ENCODE measurements at regions not wholly inside any gene's neighbourhood (a gene's known extent, or its start where the extent isn't known, plus 50 kb on each side); places are given as distances from the start of the nearest gene placed in this dataset.

DNA sequence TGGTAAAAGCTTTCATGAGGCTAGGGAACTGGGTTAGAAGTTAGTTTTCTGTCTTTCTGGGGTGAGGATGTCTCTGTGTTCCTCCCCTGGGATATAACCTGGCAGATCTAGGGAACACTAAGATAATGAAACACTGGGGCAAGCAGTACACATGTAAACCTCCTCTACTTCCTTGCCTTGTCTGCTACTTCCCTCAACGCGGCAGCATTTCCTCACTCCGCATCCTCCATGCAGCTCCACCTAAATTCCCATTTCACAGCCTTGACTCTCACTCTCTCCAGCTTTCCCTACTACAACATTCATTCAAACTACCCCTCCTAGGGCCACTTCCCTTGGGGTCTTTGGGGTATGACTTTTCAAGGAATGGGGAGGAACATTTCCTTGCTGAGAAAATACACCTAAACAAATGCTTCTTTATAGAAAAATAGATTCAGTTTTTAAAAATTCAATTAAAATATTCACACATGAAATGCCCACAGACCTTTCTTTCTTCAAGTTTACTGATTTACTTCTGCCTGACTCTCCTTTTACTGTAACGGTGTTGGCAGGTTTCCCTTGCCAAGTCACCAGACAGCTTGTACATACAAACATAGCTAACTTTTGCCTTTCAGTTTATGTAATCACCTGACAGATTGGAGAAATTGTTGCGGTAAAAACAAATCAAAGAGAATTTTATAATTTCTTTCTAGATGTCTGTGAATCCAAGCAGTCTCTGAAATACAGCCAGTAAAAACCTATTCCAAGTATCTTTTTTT lies 90.1 kb downstream of the TNFSF18 start:
- TF ChIP-seq, protein P1, sequence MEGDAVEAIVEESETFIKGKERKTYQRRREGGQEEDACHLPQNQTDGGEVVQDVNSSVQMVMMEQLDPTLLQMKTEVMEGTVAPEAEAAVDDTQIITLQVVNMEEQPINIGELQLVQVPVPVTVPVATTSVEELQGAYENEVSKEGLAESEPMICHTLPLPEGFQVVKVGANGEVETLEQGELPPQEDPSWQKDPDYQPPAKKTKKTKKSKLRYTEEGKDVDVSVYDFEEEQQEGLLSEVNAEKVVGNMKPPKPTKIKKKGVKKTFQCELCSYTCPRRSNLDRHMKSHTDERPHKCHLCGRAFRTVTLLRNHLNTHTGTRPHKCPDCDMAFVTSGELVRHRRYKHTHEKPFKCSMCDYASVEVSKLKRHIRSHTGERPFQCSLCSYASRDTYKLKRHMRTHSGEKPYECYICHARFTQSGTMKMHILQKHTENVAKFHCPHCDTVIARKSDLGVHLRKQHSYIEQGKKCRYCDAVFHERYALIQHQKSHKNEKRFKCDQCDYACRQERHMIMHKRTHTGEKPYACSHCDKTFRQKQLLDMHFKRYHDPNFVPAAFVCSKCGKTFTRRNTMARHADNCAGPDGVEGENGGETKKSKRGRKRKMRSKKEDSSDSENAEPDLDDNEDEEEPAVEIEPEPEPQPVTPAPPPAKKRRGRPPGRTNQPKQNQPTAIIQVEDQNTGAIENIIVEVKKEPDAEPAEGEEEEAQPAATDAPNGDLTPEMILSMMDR (IDR thresholded peaks at IDR 0.05; ENCODE audit: low read length): no peak
- no peak for TF ChIP-seq EZH2phosphoT487 (IDR thresholded peaks at IDR 0.05; ENCODE audit: low read length)
- TF ChIP-seq EZH2 (optimal IDR thresholded peaks at IDR 0.05; ENCODE audit: low read depth, low read length): no peak
- no peaks in the 10 kb centered on the region for H3F3A ChIP-seq (ENCODE audit: insufficient read depth, low read length)
- H3K27me3 ChIP-seq (replicated peaks; ENCODE audit: insufficient read depth, low read length): no peaks in the 10 kb centered on the region
- H3K9ac ChIP-seq (ENCODE audit: low read length): no peak overlapping the region
- H3K27ac ChIP-seq (ENCODE audit: low read length): no peak overlapping the region
- no peak overlapping the region for H3K4me2 ChIP-seq (ENCODE audit: low read depth, low read length)
- no peaks in the 10 kb centered on the region for H3K9me3 ChIP-seq (replicated peaks; ENCODE audit: insufficient read depth, low read length)
- no peak overlapping the region for H3K4me3 ChIP-seq (ENCODE audit: low read length)
- no peaks in the 10 kb centered on the region for H3K4me1 ChIP-seq (ENCODE audit: low read length)
- H4K20me1 ChIP-seq (ENCODE audit: insufficient read depth, low read length): no peaks in the 10 kb centered on the region
- H3K79me2 ChIP-seq (ENCODE audit: low read length): no peaks in the 10 kb centered on the region
- no peaks in the 10 kb centered on the region for H3K9me2 ChIP-seq (replicated peaks; ENCODE audit: insufficient read depth, low read length)
- DNase-seq: no peak
- no peak overlapping the region for H2AFZ ChIP-seq (ENCODE audit: low read length)
- H3K36me3 ChIP-seq (replicated peaks; ENCODE audit: insufficient read depth, low read length): no peaks in the 10 kb centered on the region

- Histone ChIP-seq H3K27ac (ENCODE audit: low read length) (no peak overlapping the region), H3K9ac (ENCODE audit: low read length) (no peak overlapping the region), H3K79me2 (ENCODE audit: low read length) (no peaks in the 10 kb centered on the region), H3K36me3 (replicated peaks; ENCODE audit: insufficient read depth, low read length) (no peaks in the 10 kb centered on the region), H3K9me3 (replicated peaks; ENCODE audit: insufficient read depth, low read length) (no peaks in the 10 kb centered on the region), H4K20me1 (ENCODE audit: insufficient read depth, low read length) (no peaks in the 10 kb centered on the region), H3K9me2 (replicated peaks; ENCODE audit: insufficient read depth, low read length) (no peaks in the 10 kb centered on the region), H2AFZ (ENCODE audit: low read length) (no peak overlapping the region), H3K4me1 (ENCODE audit: low read length) (no peaks in the 10 kb centered on the region), H3K4me3 (ENCODE audit: low read length) (no peak overlapping the region), H3K27me3 (replicated peaks; ENCODE audit: insufficient read depth, low read length) (no peaks in the 10 kb centered on the region), H3K4me2 (ENCODE audit: low read depth, low read length) (no peak overlapping the region), H3F3A (ENCODE audit: insufficient read depth, low read length) (no peaks in the 10 kb centered on the region)
- TF ChIP-seq EZH2 (optimal IDR thresholded peaks at IDR 0.05; ENCODE audit: low read depth, low read length) (no peak), EZH2phosphoT487 (IDR thresholded peaks at IDR 0.05; ENCODE audit: low read length) (no peak)
- TF ChIP-seq, protein P1 (IDR thresholded peaks at IDR 0.05; ENCODE audit: low read length): no peak
- no peak for DNase-seq
Measured at GRCh38 chr1:172964864-172965263, 85.9 kb downstream of the TNFSF18 start.

DNA sequence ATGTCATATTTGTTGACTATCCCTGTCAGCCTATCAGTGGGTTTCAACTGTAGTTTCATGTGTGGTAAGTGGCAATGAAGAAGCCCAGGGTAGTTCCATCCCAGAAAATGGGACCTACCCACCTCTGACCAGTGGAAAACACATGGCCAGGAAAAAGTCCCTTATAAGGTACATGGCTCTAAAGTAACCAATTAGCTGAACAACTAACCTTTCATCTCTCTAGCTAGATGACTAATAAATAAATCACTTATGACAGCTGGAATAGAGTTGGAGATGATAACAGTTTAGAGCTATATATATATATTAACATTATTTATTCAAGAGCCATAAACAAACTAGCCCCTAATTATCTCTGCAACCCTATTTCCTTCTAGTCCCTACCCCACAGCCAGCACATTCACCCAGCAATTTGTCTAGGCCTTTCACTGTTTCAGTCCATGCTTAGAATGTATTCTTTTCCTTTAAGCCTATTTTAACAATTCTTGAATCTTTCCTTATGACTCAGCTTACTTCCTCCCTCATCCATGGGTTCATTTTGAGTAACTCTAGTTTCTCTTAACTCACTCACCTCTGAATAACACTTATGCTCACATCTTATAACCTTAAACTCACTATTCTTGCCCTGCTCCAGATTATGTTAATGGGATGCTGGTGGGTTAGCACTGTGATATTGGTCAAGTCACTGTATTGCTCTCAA lies 83.7 kb downstream of the TNFSF18 start:
- DNase-seq: no peak
- Histone ChIP-seq H2AFZ (ENCODE audit: low read length) (no peak overlapping the region), H3K36me3 (replicated peaks; ENCODE audit: insufficient read depth, low read length) (no peaks in the 10 kb centered on the region), H3K27me3 (replicated peaks; ENCODE audit: insufficient read depth, low read length) (no peaks in the 10 kb centered on the region), H3F3A (ENCODE audit: insufficient read depth, low read length) (no peaks in the 10 kb centered on the region), H3K9me3 (replicated peaks; ENCODE audit: insufficient read depth, low read length) (no peaks in the 10 kb centered on the region), H3K4me2 (ENCODE audit: low read depth, low read length) (no peak overlapping the region), H3K4me3 (ENCODE audit: low read length) (no peak overlapping the region), H3K9me2 (replicated peaks; ENCODE audit: insufficient read depth, low read length) (no peaks in the 10 kb centered on the region), H3K27ac (ENCODE audit: low read length) (no peak overlapping the region), H3K9ac (ENCODE audit: low read length) (no peak overlapping the region), H3K4me1 (ENCODE audit: low read length) (no peaks in the 10 kb centered on the region), H4K20me1 (ENCODE audit: insufficient read depth, low read length) (no peaks in the 10 kb centered on the region), H3K79me2 (ENCODE audit: low read length) (no peaks in the 10 kb centered on the region)
- TF ChIP-seq EZH2phosphoT487 (IDR thresholded peaks at IDR 0.05; ENCODE audit: low read length) (no peak), EZH2 (optimal IDR thresholded peaks at IDR 0.05; ENCODE audit: low read depth, low read length) (no peak)
- TF ChIP-seq, protein P1 (IDR thresholded peaks at IDR 0.05; ENCODE audit: low read length): no peak

Data from MM.1S (cell line).